Islet of Langerhans (tissue), 1 donor: ENCODE measurements at regions not wholly inside any gene's neighbourhood (a gene's known extent, or its start where the extent isn't known, plus 50 kb on each side); places are given as distances from the start of the nearest gene placed in this dataset.

Experiments
- FAIRE-seq: peaks from one replicate; lab custom pipeline; 2011; peaks lifted over from hg19 to GRCh38; lab: Jason Lieb, UNC

GRCh38 chr2:176650104-176650837, 381.0 kb downstream of the MTX2 start:
- FAIRE-seq: no peak

GRCh38 chr2:176650838-176651555, 381.8 kb downstream of the MTX2 start:
- no peak for FAIRE-seq

GRCh38 chr2:176652300-176653182, 383.3 kb downstream of the MTX2 start:
- FAIRE-seq: peak; percentile 53

- FAIRE-seq: no peak
Observed at GRCh38 chr2:176653479-176654443, 384.5 kb downstream of the MTX2 start.

GRCh38 chr2:176656038-176656775, 387.0 kb downstream of the MTX2 start:
- FAIRE-seq: no peak

- FAIRE-seq: no peak
Observed at GRCh38 chr2:176656776-176657140, 387.5 kb downstream of the MTX2 start.

GRCh38 chr2:176657393-176657792, 388.2 kb downstream of the MTX2 start:
- no peak for FAIRE-seq

- no peak for FAIRE-seq
Observed at GRCh38 chr2:176658708-176659107, 389.5 kb downstream of the MTX2 start.

GRCh38 chr2:176662753-176663152, 393.5 kb downstream of the MTX2 start:
- no peak for FAIRE-seq

- FAIRE-seq: no peak
Observed at GRCh38 chr2:176664478-176664877, 395.2 kb downstream of the MTX2 start.

GRCh38 chr2:176665086-176665485, 395.8 kb downstream of the MTX2 start:
- no peak for FAIRE-seq

GRCh38 chr2:176668912-176669311, 399.7 kb downstream of the MTX2 start:
- FAIRE-seq: no peak

GRCh38 chr2:176669398-176670174, 400.3 kb downstream of the MTX2 start:
- FAIRE-seq: no peak

GRCh38 chr2:176675271-176675949, 406.2 kb downstream of the MTX2 start:
- no peak for FAIRE-seq

- no peak for FAIRE-seq
Observed at GRCh38 chr2:176677746-176678265, 408.6 kb downstream of the MTX2 start.

- FAIRE-seq: no peak
Observed at GRCh38 chr2:176678571-176678970, 409.3 kb downstream of the MTX2 start.

GRCh38 chr2:176679061-176679669, 409.9 kb downstream of the MTX2 start:
- FAIRE-seq: no peak

- no peak for FAIRE-seq
Observed at GRCh38 chr2:176680916-176681516, 411.8 kb downstream of the MTX2 start.
